H9 (cell line): ENCODE measurements at regions not wholly inside any gene's neighbourhood (a gene's known extent, or its start where the extent isn't known, plus 50 kb on each side); places are given as distances from the start of the nearest gene placed in this dataset.

Source experiments
- DNase-seq: peaks from one replicate; pipeline ENCODE4 v3.0.0-alpha.2; 2017
- H2AFZ ChIP-seq: one replicate; pipeline ENCODE4 v1.6.1; 2013; ENCODE audit warnings: mild to moderate bottlenecking, low read length, control low read depth, moderate library complexity
- H2AK5ac ChIP-seq: 2 replicates; pipeline ENCODE4 v1.6.1; 2013; ENCODE audit warnings: low read length, control low read depth, mixed read lengths; ENCODE audit not compliant: insufficient read length
- H2BK120ac ChIP-seq: one replicate; pipeline ENCODE4 v1.6.1; 2013; ENCODE audit warnings: low read depth, mild to moderate bottlenecking, low read length, control low read depth, inconsistent platforms; ENCODE audit not compliant: poor library complexity, severe bottlenecking
- H2BK12ac ChIP-seq: 2 replicates; pipeline ENCODE4 v1.6.1; 2013; ENCODE audit warnings: low read length, control low read depth, mixed read lengths, low read depth; ENCODE audit not compliant: insufficient read length
- H2BK15ac ChIP-seq: 2 replicates; pipeline ENCODE4 v1.6.1; 2013; ENCODE audit warnings: low read depth, low read length, control low read depth
- H2BK20ac ChIP-seq: one replicate; pipeline ENCODE4 v1.6.1; 2013; ENCODE audit warnings: low read depth, mild to moderate bottlenecking, low read length, control low read depth, inconsistent platforms; ENCODE audit not compliant: poor library complexity, severe bottlenecking
- H2BK5ac ChIP-seq: 2 replicates; pipeline ENCODE4 v1.6.1; 2013; ENCODE audit warnings: low read length, control low read depth, mixed read lengths; ENCODE audit not compliant: insufficient read length
- H3K14ac ChIP-seq: 2 replicates; pipeline ENCODE4 v1.6.1; 2013; ENCODE audit warnings: low read length, control low read depth; ENCODE audit not compliant: insufficient read depth
- H3K18ac ChIP-seq: 2 replicates; pipeline ENCODE4 v1.6.1; 2013; ENCODE audit warnings: low read depth, mild to moderate bottlenecking, mixed read lengths, low read length, control low read depth; ENCODE audit not compliant: insufficient read length
- H3K23ac ChIP-seq: 2 replicates; pipeline ENCODE4 v1.6.1; 2013; ENCODE audit warnings: low read length, control low read depth, mixed read lengths, low read depth; ENCODE audit not compliant: insufficient read length
- H3K23me2 ChIP-seq: 2 replicates; pipeline ENCODE4 v1.6.1; 2013; ENCODE audit warnings: low read depth, mild to moderate bottlenecking, mixed read lengths, low read length, control low read depth; ENCODE audit not compliant: insufficient read length, poor library complexity, severe bottlenecking
- H3K27ac ChIP-seq: 2 replicates; pipeline ENCODE4 v1.5.1; 2013; ENCODE audit warnings: low read length, control low read depth, mixed read lengths, low read depth; ENCODE audit not compliant: insufficient read length
- H3K27me3 ChIP-seq: 2 replicates; pipeline ENCODE4 v1.6.1; 2013; ENCODE audit warnings: low read length, control low read depth, inconsistent platforms; ENCODE audit not compliant: insufficient read depth
- H3K4ac ChIP-seq: 2 replicates; pipeline ENCODE4 v1.6.1; 2013; ENCODE audit warnings: low read depth, mild to moderate bottlenecking, control low read depth, inconsistent platforms, low read length, moderate library complexity
- H3K4me1 ChIP-seq: 2 replicates; pipeline ENCODE4 v1.6.1; 2013; ENCODE audit warnings: low read length, control low read depth, inconsistent platforms; ENCODE audit not compliant: insufficient read depth
- H3K4me2 ChIP-seq: 2 replicates; pipeline ENCODE4 v1.6.1; 2013; ENCODE audit warnings: low read length, control low read depth, mixed read lengths; ENCODE audit not compliant: insufficient read length, insufficient read depth
- H3K56ac ChIP-seq: 2 replicates; pipeline ENCODE4 v1.6.1; 2013; ENCODE audit warnings: low read depth, mild to moderate bottlenecking, mixed read lengths, low read length, control low read depth; ENCODE audit not compliant: insufficient read length
- H3K79me1 ChIP-seq: 2 replicates; pipeline ENCODE4 v1.6.1; 2013; ENCODE audit warnings: low read depth, mild to moderate bottlenecking, moderate library complexity, low read length, control low read depth, inconsistent platforms; ENCODE audit not compliant: insufficient read depth, poor library complexity, severe bottlenecking
- H3K79me2 ChIP-seq: 2 replicates; pipeline ENCODE4 v1.6.1; 2013; ENCODE audit warnings: low read length, control low read depth, inconsistent platforms; ENCODE audit not compliant: insufficient read depth
- H3K9ac ChIP-seq: 2 replicates; pipeline ENCODE4 v1.6.1; 2013; ENCODE audit warnings: low read length, control low read depth, mixed read lengths; ENCODE audit not compliant: insufficient read length; ENCODE audit errors: extremely low read depth
- H3K9me3 ChIP-seq: one replicate; pipeline ENCODE4 v1.6.1; 2013; ENCODE audit warnings: low read depth, low read length, inconsistent platforms; ENCODE audit not compliant: control insufficient read depth
- H3T11ph ChIP-seq: one replicate; pipeline ENCODE4 v1.6.1; 2013; ENCODE audit warnings: mild to moderate bottlenecking, low read length, control low read depth, inconsistent platforms
- H4K20me1 ChIP-seq: one replicate; pipeline ENCODE4 v1.6.1; 2013; ENCODE audit not compliant: control insufficient read depth, insufficient read length, insufficient read depth
- H4K5ac ChIP-seq: 2 replicates; pipeline ENCODE4 v1.6.1; 2013; ENCODE audit warnings: low read depth, mild to moderate bottlenecking, mixed read lengths, low read length, control low read depth; ENCODE audit not compliant: insufficient read length
- H4K8ac ChIP-seq: replicated peaks from 2 replicates; pipeline ENCODE4 v1.6.1; 2013; ENCODE audit warnings: low read length, control low read depth, mixed read lengths, low read depth; ENCODE audit not compliant: insufficient read length
- H4K91ac ChIP-seq: 2 replicates; pipeline ENCODE4 v1.6.1; 2013; ENCODE audit warnings: low read depth, mild to moderate bottlenecking, moderate library complexity, mixed read lengths, low read length, control low read depth; ENCODE audit not compliant: insufficient read length
- H3K27ac Mint-ChIP-seq, 3 experiments: 2 replicates in 2 of 3; 3 replicates in 1 of 3; pipeline ENCODE4 v1.8.0; 2020 to 2021; ENCODE audit warnings: mixed read lengths in 3 of 3, mild to moderate bottlenecking in 1 of 3, moderate library complexity in 1 of 3
- H3K27me3 Mint-ChIP-seq: 2 replicates; pipeline ENCODE4 v1.8.0; 2021; ENCODE audit warnings: low read depth, mild to moderate bottlenecking, moderate library complexity, mixed read lengths
- H3K36me3 Mint-ChIP-seq, 3 experiments: 2 replicates in 2 of 3; 3 replicates in 1 of 3; pipeline ENCODE4 v1.8.0; 2020 to 2021; ENCODE audit warnings: low read depth in 3 of 3, mixed read lengths in 3 of 3; ENCODE audit not compliant: insufficient read depth in 1 of 3
- H3K4me1 Mint-ChIP-seq, 2 experiments: 2 replicates each; pipeline ENCODE4 v1.8.0; 2020; ENCODE audit warnings: mixed read lengths in 2 of 2
- H3K4me3 Mint-ChIP-seq, 2 experiments: 2 replicates in 1 of 2; 3 replicates in 1 of 2; pipeline ENCODE4 v1.8.0; 2020 to 2021; ENCODE audit warnings: mild to moderate bottlenecking in 2 of 2, mixed read lengths in 2 of 2, moderate library complexity in 1 of 2
- H3K9me3 Mint-ChIP-seq, 2 experiments: 2 replicates in 1 of 2; 3 replicates in 1 of 2; pipeline ENCODE4 v1.8.0; 2020; ENCODE audit warnings: mild to moderate bottlenecking in 2 of 2, mixed read lengths in 2 of 2, moderate library complexity in 1 of 2
- WGBS: extraction: QIAGEN DNeasy Blood & Tissue Kit; methylation state at CpG from one replicate; pipeline ENCODE4 v1.1.7; 2013; ENCODE audit warnings: missing lambda C conversion rate, low lambda C conversion rate, mixed read lengths; ENCODE audit not compliant: insufficient read length; ENCODE audit errors: extremely low coverage; 5-methylcytosine and 5-hydroxymethylcytosine counted together
- TF ChIP-seq, protein P1 (sequence below): fragments of 200-600 bp; sonication (generic); conservative IDR thresholded peaks from 3 replicates; pipeline ENCODE4 v1.8.0; 2021; ENCODE audit warnings: antibody characterized with exemption, mild to moderate bottlenecking

GRCh38 chr6:11391934-11392777, 145.4 kb upstream of the TMEM170B start:
- Histone ChIP-seq H2AFZ (no peak overlapping the region), H3K18ac (no peak overlapping the region), H4K8ac (no peak overlapping the region), H3K23ac (no peak overlapping the region), H3T11ph (no peak overlapping the region), H2BK5ac (no peak overlapping the region), H3K4me1 (no peaks in the 10 kb centered on the region), H3K23me2 (no peaks in the 10 kb centered on the region), H4K5ac (no peak overlapping the region), H3K27me3 (no peaks in the 10 kb centered on the region), H4K91ac (no peak overlapping the region), H3K79me1 (no peaks in the 10 kb centered on the region), H3K9ac (no peak overlapping the region), H3K14ac (no peak overlapping the region), H2BK15ac (no peak overlapping the region), H2BK12ac (no peak overlapping the region), H2BK20ac (no peak overlapping the region), H2BK120ac (no peak overlapping the region), H3K4me2 (no peak overlapping the region), H3K4ac (no peak overlapping the region), H2AK5ac (no peak overlapping the region), H3K9me3 (no peaks in the 10 kb centered on the region), H3K56ac (no peak overlapping the region), H4K20me1 (no peaks in the 10 kb centered on the region), H3K79me2 (no peaks in the 10 kb centered on the region), H3K27ac (no peak overlapping the region)
- H3K27ac Mint-ChIP-seq, result no peak overlapping the region
- no peak for DNase-seq
- peaks cover 0 to 3% of the 10 kb centered on the region in 2 experiments; a peak in 3 of 5 replicates for H3K9me3 Mint-ChIP-seq
- H3K36me3 Mint-ChIP-seq, result no peaks in the 10 kb centered on the region; a peak in 1 of 7 replicates
- H3K4me1 Mint-ChIP-seq, result no peaks in the 10 kb centered on the region
- TF ChIP-seq, protein P1, sequence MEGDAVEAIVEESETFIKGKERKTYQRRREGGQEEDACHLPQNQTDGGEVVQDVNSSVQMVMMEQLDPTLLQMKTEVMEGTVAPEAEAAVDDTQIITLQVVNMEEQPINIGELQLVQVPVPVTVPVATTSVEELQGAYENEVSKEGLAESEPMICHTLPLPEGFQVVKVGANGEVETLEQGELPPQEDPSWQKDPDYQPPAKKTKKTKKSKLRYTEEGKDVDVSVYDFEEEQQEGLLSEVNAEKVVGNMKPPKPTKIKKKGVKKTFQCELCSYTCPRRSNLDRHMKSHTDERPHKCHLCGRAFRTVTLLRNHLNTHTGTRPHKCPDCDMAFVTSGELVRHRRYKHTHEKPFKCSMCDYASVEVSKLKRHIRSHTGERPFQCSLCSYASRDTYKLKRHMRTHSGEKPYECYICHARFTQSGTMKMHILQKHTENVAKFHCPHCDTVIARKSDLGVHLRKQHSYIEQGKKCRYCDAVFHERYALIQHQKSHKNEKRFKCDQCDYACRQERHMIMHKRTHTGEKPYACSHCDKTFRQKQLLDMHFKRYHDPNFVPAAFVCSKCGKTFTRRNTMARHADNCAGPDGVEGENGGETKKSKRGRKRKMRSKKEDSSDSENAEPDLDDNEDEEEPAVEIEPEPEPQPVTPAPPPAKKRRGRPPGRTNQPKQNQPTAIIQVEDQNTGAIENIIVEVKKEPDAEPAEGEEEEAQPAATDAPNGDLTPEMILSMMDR, result no peak
- WGBS, result 100% methylated on average over 1 of the region's 5 CpGs
- peaks cover 7% of the 10 kb centered on the region for H3K27me3 Mint-ChIP-seq
- no peak overlapping the region for H3K4me3 Mint-ChIP-seq
